ENCODE measurements at regions not wholly inside any gene's neighbourhood (a gene's known extent, or its start where the extent isn't known, plus 50 kb on each side); places are given as distances from the start of the nearest gene placed in this dataset.

DNA sequence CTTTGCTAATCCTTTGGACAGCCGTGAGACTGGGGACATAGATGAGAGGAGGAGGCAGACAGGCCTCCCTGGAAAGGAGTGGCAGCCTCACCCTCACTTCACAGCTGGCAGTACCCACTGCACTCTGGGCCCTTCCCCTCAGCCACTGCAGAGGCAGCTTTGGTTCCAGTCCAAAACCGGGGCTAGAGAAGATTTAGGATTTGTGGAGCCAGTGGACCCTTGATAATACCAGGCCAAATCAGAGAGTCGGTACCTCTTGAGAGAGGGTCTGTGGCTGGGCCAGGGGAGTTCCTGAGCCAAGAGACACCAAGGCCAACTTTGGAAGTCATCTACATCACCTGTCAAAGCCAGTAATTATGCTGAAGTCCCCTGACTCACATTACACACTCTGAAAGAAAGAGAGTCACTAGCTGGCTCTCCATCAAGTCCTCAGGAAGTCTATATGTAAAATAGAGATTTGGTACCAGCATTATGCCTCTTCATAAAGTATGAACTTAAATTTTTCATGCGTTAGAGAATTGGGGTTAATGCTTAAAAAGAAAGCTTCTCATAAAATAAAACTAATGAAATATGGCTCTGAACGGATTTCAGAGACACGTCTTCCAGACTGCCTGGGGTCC is 244.1 kb upstream of the SEMA6D start:
- ATAC-seq: no peak
- H3K9me3 Mint-ChIP-seq (ENCODE audit: low read depth): no peaks in the 10 kb centered on the region
- no peaks in the 10 kb centered on the region for H3K36me3 Mint-ChIP-seq
- H3K4me3 Mint-ChIP-seq: no peak overlapping the region
- CTCF ChIA-PET: no interaction called here
- DNase-seq: no peak
- H3K27ac Mint-ChIP-seq: no peak overlapping the region
- H3K27me3 Mint-ChIP-seq: no peaks in the 10 kb centered on the region
- H3K4me1 Mint-ChIP-seq: no peaks in the 10 kb centered on the region

DNA sequence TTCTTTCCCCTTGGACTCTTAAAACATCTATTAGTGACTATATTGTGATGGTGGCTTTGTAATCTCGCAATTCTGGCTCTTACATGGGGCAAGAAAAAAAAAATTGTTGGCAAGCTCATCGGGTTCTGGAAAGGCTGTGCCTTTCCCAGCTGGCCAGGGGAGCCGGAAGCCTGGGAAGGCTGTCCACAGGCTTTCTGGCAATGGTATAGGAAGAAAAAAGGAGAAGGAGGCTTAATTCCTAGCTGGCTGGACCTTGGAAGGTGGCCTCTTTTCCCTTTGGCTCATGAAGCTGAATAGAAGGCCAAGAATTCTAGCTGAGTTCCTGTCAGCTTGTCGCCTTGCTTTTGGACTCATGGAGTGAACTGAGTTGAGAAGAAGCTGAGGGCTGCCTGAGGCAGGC is 243.5 kb upstream of the SEMA6D start:
- H3K27ac Mint-ChIP-seq: no peak overlapping the region
- CTCF ChIA-PET: no interaction called here
- ATAC-seq: no peak
- no peaks in the 10 kb centered on the region for H3K36me3 Mint-ChIP-seq
- H3K27me3 Mint-ChIP-seq: no peaks in the 10 kb centered on the region
- H3K9me3 Mint-ChIP-seq (ENCODE audit: low read depth): no peaks in the 10 kb centered on the region
- no peak for DNase-seq
- no peaks in the 10 kb centered on the region for H3K4me1 Mint-ChIP-seq
- no peak overlapping the region for H3K4me3 Mint-ChIP-seq

DNA sequence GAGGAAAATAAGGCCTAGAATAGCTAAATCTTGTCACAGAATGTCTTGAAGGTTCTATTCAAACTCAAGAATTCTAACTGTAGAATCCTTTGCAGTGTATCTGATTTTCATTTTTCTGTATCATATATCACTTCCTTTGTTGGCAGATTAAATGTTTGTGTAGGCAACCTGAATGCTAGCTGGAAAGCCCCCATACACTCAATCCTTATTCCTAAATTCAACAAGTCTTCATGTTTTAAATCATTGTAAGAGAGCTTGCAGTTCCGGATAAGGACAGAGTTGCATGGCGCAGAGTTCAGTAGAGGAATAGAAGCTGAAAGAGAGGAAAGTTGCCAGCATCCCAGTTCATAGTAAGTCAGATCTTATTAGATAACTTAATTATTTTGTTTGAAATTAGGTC is 242.0 kb upstream of the SEMA6D start:
- no peaks in the 10 kb centered on the region for H3K9me3 Mint-ChIP-seq (ENCODE audit: low read depth)
- H3K4me1 Mint-ChIP-seq: no peaks in the 10 kb centered on the region
- H3K27ac Mint-ChIP-seq: no peak overlapping the region
- no peak for DNase-seq
- CTCF ChIA-PET: no interaction called here
- no peak overlapping the region for H3K4me3 Mint-ChIP-seq
- no peaks in the 10 kb centered on the region for H3K27me3 Mint-ChIP-seq
- no peaks in the 10 kb centered on the region for H3K36me3 Mint-ChIP-seq
- no peak for ATAC-seq

DNA sequence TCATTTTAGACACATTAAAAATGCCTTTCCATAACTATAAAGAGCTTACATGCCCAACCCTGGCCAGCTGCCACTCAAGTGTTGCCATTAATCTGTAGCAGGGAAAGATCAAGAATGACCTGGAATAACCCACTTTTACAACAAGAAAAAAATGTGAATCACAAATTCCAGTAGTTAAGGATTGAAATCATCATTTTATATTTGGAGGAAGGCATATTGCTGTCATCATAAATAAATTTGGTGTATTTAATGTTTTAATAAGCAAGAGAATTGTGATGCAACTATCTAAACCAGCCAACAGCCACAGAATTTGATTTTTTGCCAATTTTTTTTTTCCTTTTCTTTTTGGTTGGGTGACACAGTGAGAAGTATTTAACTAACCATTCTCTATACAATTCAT is 240.0 kb upstream of the SEMA6D start:
- H3K36me3 Mint-ChIP-seq: no peaks in the 10 kb centered on the region

DNA sequence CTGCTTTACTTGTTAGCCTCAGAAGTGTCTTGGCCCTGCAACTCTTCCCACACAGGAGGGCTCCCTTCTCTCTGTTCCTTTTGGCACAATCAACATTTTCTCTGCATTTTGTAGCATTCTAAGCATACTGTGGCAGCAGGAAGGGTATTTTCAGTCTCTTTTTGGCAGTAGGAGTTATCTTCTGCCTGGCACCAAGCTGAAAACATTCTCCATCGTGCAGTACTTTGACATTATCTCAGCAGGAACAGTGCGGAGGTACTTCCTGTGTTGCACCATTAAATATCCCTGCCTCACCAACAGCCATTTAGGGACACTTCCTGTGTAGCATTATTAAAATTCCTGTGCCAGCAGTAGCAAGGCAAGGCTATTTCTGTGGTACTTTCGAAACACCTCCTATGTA is 233.2 kb upstream of the SEMA6D start:
- DNase-seq (no peak), ATAC-seq (no peak)
- Mint-ChIP-seq H3K4me3 (no peak overlapping the region), H3K36me3 (no peaks in the 10 kb centered on the region), H3K27me3 (no peaks in the 10 kb centered on the region), H3K9me3 (ENCODE audit: low read depth) (peaks cover 2% of the 10 kb centered on the region), H3K4me1 (no peaks in the 10 kb centered on the region), H3K27ac (no peak overlapping the region)
- CTCF ChIA-PET: no interaction called here

More for the DNA sequence above, 240.0 kb upstream of the SEMA6D start:
- H3K27me3 Mint-ChIP-seq: no peaks in the 10 kb centered on the region
- no peaks in the 10 kb centered on the region for H3K4me1 Mint-ChIP-seq
- CTCF ChIA-PET: no interaction called here
- H3K27ac Mint-ChIP-seq: no peak overlapping the region
- no peak overlapping the region for H3K4me3 Mint-ChIP-seq
- H3K9me3 Mint-ChIP-seq (ENCODE audit: low read depth): peaks cover 2% of the 10 kb centered on the region
- ATAC-seq (no peak), DNase-seq (no peak)

DNA sequence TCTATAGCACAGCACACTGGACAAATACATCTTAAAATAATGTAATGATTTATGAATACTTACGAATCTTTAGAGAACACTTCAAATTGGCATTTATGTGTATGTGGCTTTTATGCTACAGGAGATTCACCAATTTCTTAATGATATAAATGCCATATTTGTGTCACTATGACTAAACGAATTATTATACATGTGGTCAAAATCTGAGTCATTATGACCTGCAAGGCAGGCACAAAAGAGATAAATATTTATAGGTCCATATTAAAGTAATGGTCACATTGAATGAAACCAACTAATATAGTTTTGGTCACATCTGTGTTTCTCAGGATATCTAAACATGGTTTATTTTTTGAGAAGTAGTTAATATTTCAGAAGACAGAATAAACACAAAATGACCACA is 232.3 kb upstream of the SEMA6D start:
- H3K9me3 Mint-ChIP-seq (ENCODE audit: low read depth): peaks cover 5% of the 10 kb centered on the region
- DNase-seq: no peak
- CTCF ChIA-PET: no interaction called here
- H3K4me3 Mint-ChIP-seq: no peak overlapping the region
- H3K4me1 Mint-ChIP-seq: no peaks in the 10 kb centered on the region
- H3K27me3 Mint-ChIP-seq: no peaks in the 10 kb centered on the region
- H3K27ac Mint-ChIP-seq: no peak overlapping the region
- no peak for ATAC-seq
- no peaks in the 10 kb centered on the region for H3K36me3 Mint-ChIP-seq

DNA sequence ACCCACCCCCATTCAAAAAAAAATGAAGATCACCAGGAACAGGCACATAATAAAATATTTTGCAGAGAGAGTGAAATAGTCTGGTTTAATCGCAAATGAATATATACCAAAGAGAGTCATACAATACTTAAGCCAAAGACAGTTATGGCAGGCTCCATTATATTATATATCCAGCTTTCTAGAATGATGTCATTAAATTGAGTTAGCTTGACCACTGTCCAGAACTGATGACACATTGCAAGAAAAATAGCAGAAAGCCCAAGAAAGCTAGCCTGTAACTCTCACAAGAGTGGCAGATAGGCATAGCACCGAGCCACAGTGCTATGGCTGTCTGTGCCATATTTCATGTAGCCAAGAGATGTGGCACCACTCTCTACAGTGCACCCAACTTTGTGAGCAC is 231.9 kb upstream of the SEMA6D start:
- CTCF ChIA-PET: no interaction called here
- Mint-ChIP-seq H3K27ac (no peak overlapping the region), H3K4me1 (no peaks in the 10 kb centered on the region), H3K9me3 (ENCODE audit: low read depth) (peaks cover 5% of the 10 kb centered on the region), H3K27me3 (no peaks in the 10 kb centered on the region), H3K4me3 (no peak overlapping the region), H3K36me3 (no peaks in the 10 kb centered on the region)
- DNase-seq: no peak
- no peak for ATAC-seq

DNA sequence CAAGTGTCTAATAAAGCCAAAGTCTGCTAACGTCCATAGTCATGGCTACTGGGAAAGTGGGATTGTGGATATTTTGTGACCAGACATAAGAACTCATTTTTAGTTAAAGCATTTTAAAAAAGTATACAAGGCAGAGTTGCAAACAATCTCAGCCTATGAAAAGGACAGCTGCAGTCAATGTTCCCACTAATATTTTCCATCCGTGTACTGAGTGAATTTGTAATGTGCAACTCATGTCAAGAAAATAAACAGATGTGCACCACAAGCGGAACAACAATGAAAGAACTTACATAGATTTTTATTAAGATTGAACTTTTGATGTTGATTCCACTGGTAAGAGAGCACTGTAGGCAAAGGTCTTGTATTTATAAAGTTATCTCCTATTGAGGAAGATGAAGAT is 231.3 kb upstream of the SEMA6D start:
- CTCF ChIA-PET: no interaction called here
- no peaks in the 10 kb centered on the region for H3K27me3 Mint-ChIP-seq
- ATAC-seq (no peak), DNase-seq (no peak)
- peaks cover 5% of the 10 kb centered on the region for H3K9me3 Mint-ChIP-seq (ENCODE audit: low read depth)
- no peaks in the 10 kb centered on the region for H3K4me1 Mint-ChIP-seq
- no peaks in the 10 kb centered on the region for H3K36me3 Mint-ChIP-seq
- H3K27ac Mint-ChIP-seq: no peak overlapping the region
- H3K4me3 Mint-ChIP-seq: no peak overlapping the region

DNA sequence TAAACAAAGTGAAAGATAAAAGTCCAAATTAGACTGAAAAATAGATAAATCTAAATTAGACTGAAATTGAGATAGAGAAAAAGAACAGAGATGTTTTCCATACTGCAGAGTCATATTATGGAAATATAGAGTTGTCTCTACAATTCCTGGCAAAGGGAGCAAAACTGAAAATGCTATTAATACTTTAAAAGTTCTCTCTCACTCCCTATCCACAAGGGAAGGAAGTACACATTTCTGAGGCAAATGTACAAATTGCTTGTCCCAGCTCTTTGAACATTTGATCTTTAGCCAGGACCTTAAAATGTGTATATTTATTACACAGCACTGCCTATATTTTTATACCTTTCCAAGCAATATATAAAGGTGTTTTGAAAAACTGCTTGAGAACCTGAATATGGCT is 225.1 kb upstream of the SEMA6D start:
- no peak overlapping the region for H3K27ac Mint-ChIP-seq
- DNase-seq (no peak), ATAC-seq (no peak)
- no peaks in the 10 kb centered on the region for H3K4me1 Mint-ChIP-seq
- no peak overlapping the region for H3K4me3 Mint-ChIP-seq
- H3K36me3 Mint-ChIP-seq: no peaks in the 10 kb centered on the region
- CTCF ChIA-PET: no interaction called here
- H3K9me3 Mint-ChIP-seq (ENCODE audit: low read depth): peaks cover 2% of the 10 kb centered on the region
- H3K27me3 Mint-ChIP-seq: no peaks in the 10 kb centered on the region

DNA sequence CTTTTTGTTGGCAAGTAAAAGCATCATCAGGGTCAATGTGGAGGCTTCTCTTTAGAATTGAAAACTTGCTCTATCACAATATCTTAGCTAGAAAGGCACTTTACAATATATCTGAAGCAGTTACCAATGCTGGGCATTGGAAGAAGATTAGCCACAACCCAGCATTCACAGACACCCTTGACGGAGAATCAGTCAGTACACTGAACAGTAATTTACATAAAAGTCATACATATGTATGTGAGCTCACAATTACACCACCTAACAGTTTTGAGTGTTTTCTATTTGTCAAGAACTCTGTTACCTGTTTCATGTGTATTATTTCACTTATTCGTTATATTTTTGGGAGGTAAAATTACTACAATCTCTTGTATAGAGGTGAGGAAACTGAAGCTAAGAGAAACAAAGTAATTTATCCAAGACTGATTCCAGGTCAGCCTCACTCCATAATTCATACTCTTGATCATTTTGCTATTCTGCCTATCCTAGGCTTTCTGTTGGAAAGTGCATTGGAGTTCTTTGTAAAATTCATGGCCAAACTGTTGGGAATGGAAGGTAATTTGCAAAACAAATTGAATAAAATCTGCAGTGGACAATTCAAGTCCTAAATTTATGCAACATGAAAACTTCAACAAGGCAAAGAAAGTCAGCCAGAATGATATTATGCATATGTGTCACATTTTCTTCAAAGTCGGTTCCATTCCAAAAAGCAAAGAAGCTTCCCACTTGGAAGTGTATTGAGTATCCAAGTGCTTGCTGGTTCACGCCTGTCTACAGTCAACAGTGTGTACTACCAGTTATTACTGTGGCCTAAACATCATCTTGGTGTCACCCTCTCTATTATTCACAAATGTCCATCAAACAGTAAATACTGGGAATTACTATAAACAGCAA is 223.7 kb upstream of the SEMA6D start:
- Mint-ChIP-seq H3K27me3 (no peaks in the 10 kb centered on the region), H3K9me3 (ENCODE audit: low read depth) (peaks cover 2% of the 10 kb centered on the region), H3K36me3 (no peaks in the 10 kb centered on the region), H3K4me3 (no peak overlapping the region), H3K27ac (no peak overlapping the region), H3K4me1 (no peaks in the 10 kb centered on the region)
- DNase-seq (no peak), ATAC-seq (no peak)
- CTCF ChIA-PET: no interaction called here

DNA sequence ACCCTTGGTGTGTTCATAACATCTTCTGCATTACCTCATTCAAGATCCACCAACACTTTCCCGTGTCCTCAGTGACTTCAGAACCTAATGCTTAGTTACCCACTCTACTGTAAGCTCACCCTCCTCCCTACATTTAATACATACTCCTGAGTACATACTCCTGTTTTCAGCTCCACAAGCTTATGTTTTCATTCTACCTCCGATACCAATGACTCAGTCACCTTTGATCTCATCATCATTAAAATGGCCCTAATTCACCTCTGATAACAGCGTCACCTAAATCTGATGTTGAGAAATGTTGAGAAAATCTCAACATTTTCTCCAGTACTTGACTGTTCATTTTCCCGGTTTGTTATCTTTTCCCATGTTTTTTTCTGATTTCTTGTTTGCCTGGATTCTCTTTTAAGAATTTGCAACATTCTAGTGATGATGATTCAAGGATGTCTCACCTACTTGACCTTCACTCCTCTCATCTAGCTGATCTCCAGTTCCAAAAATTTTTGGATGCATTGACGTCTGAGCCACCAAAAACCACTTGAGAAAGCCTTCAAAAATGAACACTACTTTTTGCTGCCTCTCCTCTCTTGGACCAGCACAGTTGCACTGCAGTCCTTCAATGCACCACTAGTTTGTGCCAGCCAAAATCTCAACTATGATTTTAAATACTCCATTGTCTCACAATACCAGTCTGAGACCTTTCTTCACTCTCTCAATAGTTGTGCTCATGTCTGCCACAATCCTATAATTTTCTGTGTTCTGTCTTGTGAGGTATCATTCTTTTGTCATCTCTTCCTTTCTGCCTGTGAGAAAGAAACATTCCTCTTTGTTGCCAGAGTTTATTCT is 220.7 kb upstream of the SEMA6D start:
- CTCF ChIA-PET: no interaction called here
- no peaks in the 10 kb centered on the region for H3K9me3 Mint-ChIP-seq (ENCODE audit: low read depth)
- no peak for ATAC-seq
- no peak for DNase-seq
- no peaks in the 10 kb centered on the region for H3K36me3 Mint-ChIP-seq
- H3K4me1 Mint-ChIP-seq: no peaks in the 10 kb centered on the region
- H3K27me3 Mint-ChIP-seq: no peaks in the 10 kb centered on the region
- H3K4me3 Mint-ChIP-seq: no peak overlapping the region
- no peak overlapping the region for H3K27ac Mint-ChIP-seq

DNA sequence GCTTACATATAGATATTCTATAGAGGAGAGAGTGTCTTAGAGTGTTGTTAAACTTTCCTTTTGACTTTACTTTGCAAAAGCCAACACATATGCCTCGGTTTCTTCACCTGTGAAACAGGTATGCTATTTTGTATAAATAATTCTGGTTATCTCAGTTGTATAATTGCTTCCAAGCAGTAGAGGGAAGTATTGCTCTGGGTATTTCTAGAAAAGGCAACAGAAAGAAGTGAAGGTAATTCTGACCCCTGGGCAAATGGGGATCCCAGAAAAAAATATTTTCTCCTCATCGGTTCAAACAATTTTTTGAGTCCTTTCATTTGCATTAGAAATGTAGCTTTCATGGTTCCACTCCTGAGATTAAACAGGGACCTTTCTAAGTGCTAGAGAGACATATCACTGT is 216.5 kb upstream of the SEMA6D start:
- peaks cover 2% of the 10 kb centered on the region for H3K9me3 Mint-ChIP-seq (ENCODE audit: low read depth)
- no peak overlapping the region for H3K27ac Mint-ChIP-seq
- H3K4me1 Mint-ChIP-seq: no peaks in the 10 kb centered on the region
- DNase-seq: no peak
- H3K36me3 Mint-ChIP-seq: no peaks in the 10 kb centered on the region
- H3K4me3 Mint-ChIP-seq: no peak overlapping the region
- no peaks in the 10 kb centered on the region for H3K27me3 Mint-ChIP-seq
- CTCF ChIA-PET: no interaction called here
- no peak for ATAC-seq

DNA sequence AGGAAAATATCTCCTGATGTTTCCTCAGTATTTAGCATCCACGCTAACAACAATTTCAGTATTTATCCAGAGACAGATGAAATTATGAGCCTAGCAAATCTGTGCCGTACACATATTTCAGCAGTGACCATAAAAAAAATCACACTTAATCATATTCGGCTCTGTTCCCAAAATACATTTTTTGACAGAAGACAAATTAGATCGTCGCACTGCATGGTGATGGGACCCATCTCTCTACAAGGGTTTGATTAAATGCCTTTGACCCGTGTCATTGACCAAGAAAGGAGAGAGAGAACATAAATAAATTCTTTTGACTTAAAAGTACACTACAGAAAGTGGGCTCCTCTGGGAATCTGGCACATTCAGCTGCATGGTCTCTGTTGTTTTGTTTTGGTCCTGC is 215.3 kb upstream of the SEMA6D start:
- no peak overlapping the region for H3K27ac Mint-ChIP-seq
- no peaks in the 10 kb centered on the region for H3K27me3 Mint-ChIP-seq
- DNase-seq (no peak), ATAC-seq (no peak)
- H3K9me3 Mint-ChIP-seq (ENCODE audit: low read depth): peaks cover 2% of the 10 kb centered on the region
- H3K4me3 Mint-ChIP-seq: no peak overlapping the region
- H3K36me3 Mint-ChIP-seq: no peaks in the 10 kb centered on the region
- CTCF ChIA-PET: no interaction called here
- H3K4me1 Mint-ChIP-seq: no peaks in the 10 kb centered on the region

DNA sequence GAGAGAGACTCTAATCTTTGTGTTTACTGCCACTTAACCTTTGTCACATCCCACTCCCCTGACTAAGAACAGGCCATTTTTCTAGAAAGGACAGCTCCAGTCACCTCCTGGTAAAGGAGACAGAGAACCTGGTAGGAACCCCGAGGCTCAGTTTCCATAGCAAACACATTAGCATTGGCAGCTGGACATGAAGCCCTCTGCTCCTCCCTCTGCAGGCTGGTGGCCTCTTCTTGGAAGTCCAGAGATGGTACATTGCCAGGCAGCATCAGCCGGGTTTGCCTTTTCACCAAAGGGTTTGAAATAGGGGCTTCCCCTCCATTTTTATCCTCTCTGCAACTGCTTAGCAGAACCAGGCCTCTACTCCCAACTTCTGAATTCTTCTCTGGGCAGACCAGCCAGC is 213.4 kb upstream of the SEMA6D start:
- H3K36me3 Mint-ChIP-seq: no peaks in the 10 kb centered on the region
- CTCF ChIA-PET: no interaction called here
- H3K27ac Mint-ChIP-seq: no peak overlapping the region
- no peaks in the 10 kb centered on the region for H3K4me1 Mint-ChIP-seq
- DNase-seq: no peak
- no peak overlapping the region for H3K4me3 Mint-ChIP-seq
- H3K9me3 Mint-ChIP-seq (ENCODE audit: low read depth): peaks cover 2% of the 10 kb centered on the region
- no peaks in the 10 kb centered on the region for H3K27me3 Mint-ChIP-seq
- ATAC-seq: no peak

Data from activated CD8-positive, alpha-beta memory T cell treated with anti-CD3 and anti-CD28 coated beads, Interleukin-2, amount 10 ng/mL, durations not matched to agents 7 days and 5 days (primary cell).